ENCODE measurements at regions not wholly inside any gene's neighbourhood (a gene's known extent, or its start where the extent isn't known, plus 50 kb on each side); places are given as distances from the start of the nearest gene placed in this dataset.
A peak's percentile ranks its signal among the peaks of the same experiment; 100 is the strongest.

DNA sequence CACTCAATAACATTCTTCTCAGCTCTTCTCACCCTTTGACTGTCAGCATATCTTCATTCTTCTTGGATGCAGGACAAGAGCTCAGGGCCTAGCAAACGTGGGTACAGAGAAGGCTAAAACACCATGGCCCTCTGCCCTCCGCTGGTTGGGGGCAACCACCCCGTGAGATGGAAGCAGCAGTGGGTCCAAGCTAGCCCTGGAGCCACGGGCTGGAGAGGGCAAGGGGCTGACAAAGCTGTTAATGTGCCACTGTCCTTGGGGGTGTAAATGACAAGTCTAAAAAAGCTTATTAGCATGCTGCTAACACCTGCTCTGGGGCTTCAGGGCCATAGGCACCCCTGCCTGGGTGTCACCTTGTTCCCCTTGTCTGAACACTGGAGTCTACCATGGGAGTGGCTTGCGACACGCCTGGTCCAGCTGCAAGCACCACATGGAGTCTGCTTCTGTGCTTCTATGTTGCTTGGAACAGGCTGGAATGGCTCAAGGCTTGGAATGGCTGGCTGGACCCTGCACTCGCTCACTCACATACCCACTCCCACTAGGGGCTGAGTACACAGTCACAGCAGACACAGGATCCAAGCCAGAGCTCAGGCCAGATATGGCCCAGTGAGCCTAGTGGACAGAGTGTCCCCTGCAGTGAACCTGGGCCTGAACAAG is 246.0 kb downstream of the PCDH10 start:
- Histone ChIP-seq H3K4me1 (no peaks in the 10 kb centered on the region), H3K27me3 (ENCODE audit: low read depth) (no peaks in the 10 kb centered on the region), H3K4me3 (no peak overlapping the region), H3K36me3 (replicated peaks) (no peaks in the 10 kb centered on the region), H3K9me3 (no peaks in the 10 kb centered on the region)
- in situ Hi-C loops (cut with MboI; ENCODE audit: low sequenced_read_pairs), result no loop called here
- no peak for DNase-seq (ENCODE audit: low spot score in 2 of 2)

GRCh38 chr4:133390198-133390855 is 241.2 kb downstream of the PCDH10 start:
- no peak for DNase-seq (ENCODE audit: low spot score in 2 of 2)
- in situ Hi-C loops (cut with MboI; ENCODE audit: low sequenced_read_pairs), result no loop called here
- H3K27me3 ChIP-seq (ENCODE audit: low read depth), result no peaks in the 10 kb centered on the region
- no peak overlapping the region for H3K4me3 ChIP-seq
- H3K4me1 ChIP-seq, result no peaks in the 10 kb centered on the region
- H3K9me3 ChIP-seq, result no peaks in the 10 kb centered on the region
- no peaks in the 10 kb centered on the region for H3K36me3 ChIP-seq (replicated peaks)

- Histone ChIP-seq H3K36me3 (replicated peaks) (no peaks in the 10 kb centered on the region), H3K9me3 (no peaks in the 10 kb centered on the region), H3K27me3 (ENCODE audit: low read depth) (no peaks in the 10 kb centered on the region), H3K4me3 (no peak overlapping the region), H3K4me1 (no peaks in the 10 kb centered on the region)
- in situ Hi-C loops (cut with MboI; ENCODE audit: low sequenced_read_pairs), result no loop called here
- DNase-seq (ENCODE audit: low spot score in 2 of 2), result no peak
Measured at GRCh38 chr4:133389029-133389428, 239.9 kb downstream of the PCDH10 start.

DNA sequence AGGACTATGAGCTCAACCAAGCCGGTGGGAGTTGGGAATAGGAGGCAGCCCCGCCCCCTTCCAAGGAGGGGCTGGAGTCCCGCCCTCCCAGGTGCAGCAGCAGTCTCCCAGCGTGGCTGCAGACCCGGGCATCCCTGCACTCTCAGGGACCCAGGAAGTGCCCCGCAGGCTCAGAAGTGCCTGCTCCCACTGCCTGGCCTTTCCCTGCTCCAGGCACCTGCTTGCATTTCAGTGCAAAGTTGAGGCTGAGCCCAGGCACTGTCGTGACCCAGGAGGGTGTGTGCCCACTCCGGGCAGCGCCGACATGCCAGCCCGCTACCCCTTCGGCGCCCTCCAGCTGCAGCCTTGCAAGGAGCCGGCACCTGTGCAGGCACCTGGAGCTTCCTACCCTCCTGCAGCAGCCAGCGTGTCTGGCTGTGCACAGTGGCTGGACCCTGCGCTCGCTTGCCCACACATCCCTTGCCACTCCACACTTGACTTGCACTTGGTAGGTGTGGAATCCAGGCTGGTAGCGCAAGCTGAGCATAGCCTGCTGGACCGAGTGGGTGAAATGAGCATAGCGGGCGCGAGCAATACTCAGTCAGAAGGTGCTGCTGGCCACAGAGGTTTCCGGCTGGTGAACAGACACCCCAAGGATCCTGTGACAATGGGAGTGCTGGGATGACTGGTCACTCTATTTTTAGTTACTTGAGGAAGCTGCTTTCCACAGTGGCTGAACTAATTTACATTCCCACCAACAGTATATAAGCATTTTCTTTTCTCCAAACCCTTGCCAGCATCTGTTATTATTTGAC is 236.3 kb downstream of the PCDH10 start:
- Histone ChIP-seq H3K4me1 (no peaks in the 10 kb centered on the region), H3K9me3 (no peaks in the 10 kb centered on the region), H3K27me3 (ENCODE audit: low read depth) (no peaks in the 10 kb centered on the region), H3K36me3 (replicated peaks) (no peaks in the 10 kb centered on the region), H3K4me3 (no peak overlapping the region)
- in situ Hi-C loops (cut with MboI; ENCODE audit: low sequenced_read_pairs), result no loop called here
- DNase-seq (ENCODE audit: low spot score in 2 of 2), result no peak

DNA sequence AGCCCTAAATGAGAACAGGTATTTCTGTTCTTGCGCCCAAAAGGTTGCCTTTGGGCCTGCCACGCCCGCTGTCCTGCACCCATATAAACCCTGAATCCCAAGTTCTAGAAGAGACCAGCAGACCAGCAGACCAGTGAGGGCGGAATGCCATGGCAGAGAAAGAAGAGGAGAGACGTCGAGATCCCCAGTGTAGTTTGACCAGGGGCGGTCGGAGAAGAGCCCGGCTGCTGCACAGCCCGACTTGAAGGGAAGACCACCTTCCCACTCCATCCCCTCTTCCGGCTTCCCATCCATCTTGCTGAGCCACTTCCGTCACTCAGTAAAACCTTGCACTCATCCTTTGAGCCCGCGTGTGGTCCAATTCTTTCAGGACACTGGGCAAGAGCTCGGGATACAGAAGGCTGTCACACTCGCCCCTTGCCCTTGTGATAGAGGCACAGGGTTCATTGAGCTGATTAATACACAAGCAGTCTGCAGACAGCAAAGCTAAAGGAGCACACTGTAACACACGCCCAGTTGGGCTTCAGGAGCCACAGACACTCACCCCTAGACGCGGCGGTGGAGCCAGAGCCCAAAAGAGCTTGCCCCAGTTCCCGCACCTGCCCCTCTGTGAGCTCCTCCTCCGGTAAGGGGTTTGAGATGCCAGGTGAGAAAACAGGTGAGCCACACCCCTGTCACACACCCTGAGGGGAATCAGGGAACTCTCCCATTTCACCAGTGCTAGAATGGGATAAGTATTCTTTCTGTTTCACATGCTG is 230.8 kb downstream of the PCDH10 start:
- H3K4me1 ChIP-seq, result no peaks in the 10 kb centered on the region
- no peaks in the 10 kb centered on the region for H3K36me3 ChIP-seq (replicated peaks)
- in situ Hi-C loops (cut with MboI; ENCODE audit: low sequenced_read_pairs), result no loop called here
- no peak overlapping the region for H3K4me3 ChIP-seq
- H3K27me3 ChIP-seq (ENCODE audit: low read depth), result no peaks in the 10 kb centered on the region
- H3K9me3 ChIP-seq, result no peaks in the 10 kb centered on the region
- DNase-seq (ENCODE audit: low spot score in 2 of 2), result no peak

DNA sequence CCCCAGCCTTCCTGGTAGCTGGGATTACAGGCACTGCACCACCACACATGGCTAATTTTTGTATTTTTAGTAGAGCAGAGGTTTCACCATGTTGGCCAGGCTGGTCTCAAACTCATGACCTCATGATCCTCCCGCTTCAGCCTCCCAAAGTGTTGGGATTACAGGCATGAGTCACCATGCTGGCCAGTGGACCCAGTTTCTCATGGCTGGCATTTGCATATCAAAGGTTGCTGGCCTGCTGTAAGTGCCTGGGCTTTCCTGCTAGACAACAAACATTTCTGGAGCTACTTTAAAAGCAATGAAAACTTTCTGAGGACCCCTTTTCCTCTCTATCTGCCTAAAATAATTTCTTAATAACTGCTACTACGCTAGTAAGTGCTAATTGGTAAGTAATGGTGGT is 228.2 kb downstream of the PCDH10 start:
- no peaks in the 10 kb centered on the region for H3K36me3 ChIP-seq (replicated peaks)
- in situ Hi-C loops (cut with MboI; ENCODE audit: low sequenced_read_pairs), result no loop called here
- peaks cover 7% of the 10 kb centered on the region for H3K4me1 ChIP-seq
- peak in 1 of 2 experiments; percentile 20 for DNase-seq (ENCODE audit: low spot score in 2 of 2)
- H3K27me3 ChIP-seq (ENCODE audit: low read depth), result no peaks in the 10 kb centered on the region
- H3K4me3 ChIP-seq, result no peak overlapping the region
- no peaks in the 10 kb centered on the region for H3K9me3 ChIP-seq

DNA sequence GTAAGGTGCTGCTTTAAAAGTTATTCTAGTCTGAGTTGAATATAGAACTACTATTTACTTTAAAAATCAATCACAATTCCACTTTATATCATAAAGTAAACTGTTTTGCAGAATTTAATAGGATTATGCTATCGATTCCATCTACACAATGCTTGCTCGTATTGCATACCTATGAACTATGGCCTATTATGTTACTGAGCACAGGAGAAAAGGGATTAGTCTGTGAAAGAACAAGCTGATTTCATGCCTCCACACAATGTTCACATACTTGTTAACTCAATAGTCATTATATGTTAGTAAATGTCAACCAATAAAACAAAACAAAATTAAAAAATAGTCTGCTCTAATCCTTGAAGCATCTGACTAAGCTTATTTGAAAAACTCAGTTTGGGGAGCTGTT is 223.6 kb downstream of the PCDH10 start:
- H3K27me3 ChIP-seq (ENCODE audit: low read depth), result no peaks in the 10 kb centered on the region
- peak in 1 of 2 experiments; percentile 95 for DNase-seq (ENCODE audit: low spot score in 2 of 2)
- H3K36me3 ChIP-seq (replicated peaks), result no peaks in the 10 kb centered on the region
- H3K4me1 ChIP-seq, result peaks cover 12% of the 10 kb centered on the region
- in situ Hi-C loops (cut with MboI; ENCODE audit: low sequenced_read_pairs), result no loop called here
- 0 out of 2 replicates have a peak, but pooled peaks cover 3% of the 10 kb centered on the region for H3K9me3 ChIP-seq
- no peak overlapping the region for H3K4me3 ChIP-seq

- Histone ChIP-seq H3K4me1 (no peaks in the 10 kb centered on the region), H3K9me3 (no peaks in the 10 kb centered on the region), H3K4me3 (no peak overlapping the region), H3K36me3 (replicated peaks) (no peaks in the 10 kb centered on the region), H3K27me3 (ENCODE audit: low read depth) (no peaks in the 10 kb centered on the region)
- in situ Hi-C loops (cut with MboI; ENCODE audit: low sequenced_read_pairs), result no loop called here
- DNase-seq (ENCODE audit: low spot score in 2 of 2), result no peak
Measured at GRCh38 chr4:133355633-133356032, 206.5 kb downstream of the PCDH10 start.

GRCh38 chr4:133347409-133347808 is 198.3 kb downstream of the PCDH10 start:
- no peaks in the 10 kb centered on the region for H3K4me1 ChIP-seq
- H3K9me3 ChIP-seq, result no peaks in the 10 kb centered on the region
- H3K27me3 ChIP-seq (ENCODE audit: low read depth), result no peaks in the 10 kb centered on the region
- H3K4me3 ChIP-seq, result no peak overlapping the region
- no peak for DNase-seq (ENCODE audit: low spot score in 2 of 2)
- H3K36me3 ChIP-seq (replicated peaks), result no peaks in the 10 kb centered on the region
- in situ Hi-C loops (cut with MboI; ENCODE audit: low sequenced_read_pairs), result no loop called here

DNA sequence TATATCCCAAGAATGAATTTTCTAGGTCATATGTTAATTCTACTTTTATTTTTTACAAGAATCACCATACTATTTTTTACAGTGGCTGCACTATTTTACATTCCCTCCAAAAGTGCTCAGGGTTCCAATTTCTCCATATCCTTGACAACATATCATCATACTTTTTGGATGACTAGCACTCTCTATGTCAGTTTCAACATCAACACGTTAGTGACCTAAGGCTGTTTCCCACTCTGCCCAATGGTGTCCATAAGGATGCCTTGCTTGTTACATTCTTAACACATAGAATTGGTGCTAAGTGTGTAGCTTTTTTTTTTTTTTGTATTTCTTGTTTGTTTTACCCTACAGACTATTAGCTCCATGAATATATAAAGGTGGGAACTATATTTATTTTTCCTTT is 175.4 kb downstream of the PCDH10 start:
- H3K4me3 ChIP-seq, result no peak overlapping the region
- in situ Hi-C loops (cut with MboI; ENCODE audit: low sequenced_read_pairs), result no loop called here
- peaks cover 5% of the 10 kb centered on the region for H3K4me1 ChIP-seq

GRCh38 chr4:133323670-133324069 is 174.6 kb downstream of the PCDH10 start:
- in situ Hi-C loops (cut with MboI; ENCODE audit: low sequenced_read_pairs), result no loop called here
- DNase-seq (ENCODE audit: low spot score in 2 of 2), result no peak
- no peaks in the 10 kb centered on the region for H3K36me3 ChIP-seq (replicated peaks)
- no peaks in the 10 kb centered on the region for H3K27me3 ChIP-seq (ENCODE audit: low read depth)
- no peaks in the 10 kb centered on the region for H3K9me3 ChIP-seq
- peaks cover 5% of the 10 kb centered on the region for H3K4me1 ChIP-seq
- H3K4me3 ChIP-seq, result no peak overlapping the region

More for the DNA sequence above, 175.4 kb downstream of the PCDH10 start:
- no peak for DNase-seq (ENCODE audit: low spot score in 2 of 2)
- no peaks in the 10 kb centered on the region for H3K9me3 ChIP-seq
- no peaks in the 10 kb centered on the region for H3K36me3 ChIP-seq (replicated peaks)
- no peaks in the 10 kb centered on the region for H3K27me3 ChIP-seq (ENCODE audit: low read depth)

DNA sequence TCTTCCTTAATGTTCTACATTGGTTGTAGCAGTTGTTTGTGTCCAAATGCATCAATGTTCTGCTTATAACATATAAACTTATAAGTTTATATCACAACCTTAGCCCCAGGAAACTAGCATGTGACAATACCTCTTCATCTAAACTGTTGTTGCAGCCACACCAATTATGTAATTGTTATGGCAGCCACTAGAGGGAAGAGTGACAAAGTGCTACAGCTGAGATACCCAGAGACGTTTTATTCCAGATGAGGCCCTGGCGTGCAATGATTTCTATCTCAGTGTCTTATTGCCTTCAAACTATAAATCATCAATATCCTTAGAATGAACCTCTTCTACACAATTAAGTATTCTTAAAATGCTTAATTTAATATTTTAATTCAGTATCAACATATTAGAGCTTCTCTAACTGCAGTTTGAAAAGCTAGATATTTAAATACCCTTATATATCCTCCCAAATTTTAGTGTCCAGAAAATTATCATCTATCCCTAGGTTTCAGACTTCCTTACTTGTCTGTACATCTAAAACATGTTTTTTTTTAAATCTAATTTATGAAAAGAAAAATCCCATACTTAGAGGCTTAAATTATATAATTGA is 171.6 kb downstream of the PCDH10 start:
- peak; percentile 53 to 57 for DNase-seq (ENCODE audit: low spot score in 2 of 2)
- in situ Hi-C loops (cut with MboI; ENCODE audit: low sequenced_read_pairs), result no loop called here
- Histone ChIP-seq H3K4me3 (no peak overlapping the region), H3K4me1 (no peaks in the 10 kb centered on the region; the same call in 1 of the 2 replicates), H3K27me3 (ENCODE audit: low read depth) (no peaks in the 10 kb centered on the region), H3K36me3 (replicated peaks) (no peaks in the 10 kb centered on the region), H3K9me3 (no peaks in the 10 kb centered on the region)

- Histone ChIP-seq H3K4me1 (no peaks in the 10 kb centered on the region; the same call in 1 of the 2 replicates), H3K36me3 (replicated peaks) (no peaks in the 10 kb centered on the region), H3K27me3 (ENCODE audit: low read depth) (no peaks in the 10 kb centered on the region), H3K9me3 (no peaks in the 10 kb centered on the region), H3K4me3 (no peak overlapping the region)
- DNase-seq (ENCODE audit: low spot score in 2 of 2), result peak; percentile 9 to 17
- in situ Hi-C loops (cut with MboI; ENCODE audit: low sequenced_read_pairs), result no loop called here
Measured at GRCh38 chr4:133316909-133317308, 167.8 kb downstream of the PCDH10 start.
